ENCODE measurements at regions not wholly inside any gene's neighbourhood (a gene's known extent, or its start where the extent isn't known, plus 50 kb on each side); places are given as distances from the start of the nearest gene placed in this dataset.

- intact Hi-C loops (cut with micrococcal nuclease), result no loop called here
- H3K79me2 ChIP-seq (ENCODE audit: low read length), result no peaks in the 10 kb centered on the region
- H2AFZ ChIP-seq (ENCODE audit: low read length), result no peak overlapping the region
- no peak overlapping the region for H3K4me2 ChIP-seq (ENCODE audit: low read length)
- no peak overlapping the region for H3K9ac ChIP-seq (ENCODE audit: low read length)
- POLR2A ChIA-PET (ENCODE audit: unreplicated experiment), result no interaction called here
- no peak for DNase-seq
- H3K27me3 ChIP-seq (ENCODE audit: low read length), result no peaks in the 10 kb centered on the region
- no TSS peak for BruUV-seq (replicated peaks)
- H3K4me1 ChIP-seq (ENCODE audit: insufficient read depth, low read length), result no peaks in the 10 kb centered on the region
- TF ChIP-seq CTCF (conservative IDR thresholded peaks at IDR 0.05; ENCODE audit: low read depth, low read length) (no peak), EZH2phosphoT487 (IDR thresholded peaks at IDR 0.05; ENCODE audit: borderline replicate concordance, low read length) (no peak), EZH2 (IDR thresholded peaks at IDR 0.05; ENCODE audit: low read length, unreplicated experiment) (no peak)
- ATAC-seq, result no peak
- no peaks in the 10 kb centered on the region for H3K9me3 ChIP-seq (ENCODE audit: low read length)
- no peaks in the 10 kb centered on the region for H3K36me3 ChIP-seq (ENCODE audit: low read depth, low read length)
- CTCF ChIA-PET, result no interaction called here
- H3F3A ChIP-seq (ENCODE audit: low read length, unreplicated experiment), result no peaks in the 10 kb centered on the region
- H3K9me2 ChIP-seq (replicated peaks; ENCODE audit: low read length), result no peaks in the 10 kb centered on the region
- H3K27ac ChIP-seq (ENCODE audit: low read length), result no peak overlapping the region
- no peaks in the 10 kb centered on the region for H4K20me1 ChIP-seq (ENCODE audit: low read length)
- H3K4me3 ChIP-seq (ENCODE audit: low read length), result no peak overlapping the region
Observed at GRCh38 chr3:167109746-167110145, 270.4 kb downstream of the ZBBX start.

GRCh38 chr3:167106456-167106855 lies 273.6 kb downstream of the ZBBX start:
- no peaks in the 10 kb centered on the region for H3K9me3 ChIP-seq (ENCODE audit: low read length)
- no peak for ATAC-seq
- POLR2A ChIA-PET (ENCODE audit: unreplicated experiment), result no interaction called here

More at GRCh38 chr3:167106456-167106855, 273.6 kb downstream of the ZBBX start:
- no peak for TF ChIP-seq CTCF (conservative IDR thresholded peaks at IDR 0.05; ENCODE audit: low read depth, low read length)
- no peak for TF ChIP-seq EZH2phosphoT487 (IDR thresholded peaks at IDR 0.05; ENCODE audit: borderline replicate concordance, low read length)
- no peak for TF ChIP-seq EZH2 (IDR thresholded peaks at IDR 0.05; ENCODE audit: low read length, unreplicated experiment)
- no peak overlapping the region for H3K27ac ChIP-seq (ENCODE audit: low read length)
- CTCF ChIA-PET, result no interaction called here
- intact Hi-C loops (cut with micrococcal nuclease), result no loop called here
- H3F3A ChIP-seq (ENCODE audit: low read length, unreplicated experiment), result no peaks in the 10 kb centered on the region
- H2AFZ ChIP-seq (ENCODE audit: low read length), result no peak overlapping the region
- H3K79me2 ChIP-seq (ENCODE audit: low read length), result no peaks in the 10 kb centered on the region
- H3K36me3 ChIP-seq (ENCODE audit: low read depth, low read length), result no peaks in the 10 kb centered on the region
- H4K20me1 ChIP-seq (ENCODE audit: low read length), result no peaks in the 10 kb centered on the region
- no peak overlapping the region for H3K4me3 ChIP-seq (ENCODE audit: low read length)
- no peak for DNase-seq
- no TSS peak for BruUV-seq (replicated peaks)
- no peak overlapping the region for H3K9ac ChIP-seq (ENCODE audit: low read length)
- H3K4me2 ChIP-seq (ENCODE audit: low read length), result no peak overlapping the region
- H3K27me3 ChIP-seq (ENCODE audit: low read length), result no peaks in the 10 kb centered on the region
- H3K9me2 ChIP-seq (replicated peaks; ENCODE audit: low read length), result no peaks in the 10 kb centered on the region
- H3K4me1 ChIP-seq (ENCODE audit: insufficient read depth, low read length), result no peaks in the 10 kb centered on the region
